SK-N-SH (cell line): ENCODE measurements at regions not wholly inside any gene's neighbourhood (a gene's known extent, or its start where the extent isn't known, plus 50 kb on each side); places are given as distances from the start of the nearest gene placed in this dataset.
"Not testable (repeated sequence)": the region's sequence is repeated elsewhere in the genome, so short reads cannot be mapped to it uniquely, and the experiment has no call there.

Source experiments
- CTCF ChIA-PET: fragments of 300-600, 350-600 bp; formaldehyde crosslinking; extraction: SDS; loops from one replicate; lab custom pipeline; 2021; lab: Yijun Ruan, JAX
- POLR2A ChIA-PET: fragments of 350-600 bp; sonication (Branson Sonifier 250); formaldehyde crosslinking; extraction: SDS; loops from one replicate; lab custom pipeline; 2020; ENCODE audit warnings: antibody characterized with exemption, inconsistent platforms; lab: Yijun Ruan, JAX
- DNase-seq: peaks from one replicate; pipeline ENCODE4 v3.0.0; 2012
- H2AFZ ChIP-seq: fragments of 200-600 bp; sonication (generic); 2 replicates; pipeline ENCODE4 v1.8.1; 2016; ENCODE audit warnings: antibody characterized with exemption, mild to moderate bottlenecking, low read depth
- H3F3A ChIP-seq: fragments of 200-600 bp; sonication (generic); replicated peaks from 2 replicates; pipeline ENCODE3; 2016; ENCODE audit warnings: antibody characterized with exemption, mild to moderate bottlenecking; ENCODE audit not compliant: insufficient read depth
- H3K27ac ChIP-seq, 2 experiments: fragments of 200-500 bp in 1 of 2; fragments of 200-600 bp in 1 of 2; sonication (Bioruptor generic) in 1 of 2; sonication (generic), shearing (Covaris generic) in 1 of 2; 2 replicates each; pipeline versions ENCODE4 v1.5.1 to v1.6.1; 2014 to 2016; ENCODE audit warnings: low read depth in 2 of 2, inconsistent platforms in 1 of 2, low read length in 1 of 2, mild to moderate bottlenecking in 1 of 2, mixed read lengths in 1 of 2
- H3K27me3 ChIP-seq: fragments of 200-600 bp; sonication (generic), shearing (Covaris generic); 2 replicates; pipeline ENCODE4 v1.6.1; 2016; ENCODE audit warnings: mixed run types; ENCODE audit not compliant: insufficient read depth
- H3K36me3 ChIP-seq, 2 experiments: fragments of 200-500 bp in 1 of 2; fragments of 200-600 bp in 1 of 2; sonication (Bioruptor generic) in 1 of 2; sonication (generic) in 1 of 2; replicated peaks in 1 of 2; 2 replicates each; pipeline versions ENCODE3 to v1.5.1; 2014 to 2016; ENCODE audit warnings: low read length in 1 of 2, mild to moderate bottlenecking in 1 of 2; ENCODE audit not compliant: insufficient read depth in 2 of 2, control insufficient read depth in 1 of 2
- H3K4me1 ChIP-seq, 2 experiments: fragments of 200-500 bp in 1 of 2; fragments of 200-600 bp in 1 of 2; sonication (Bioruptor generic) in 1 of 2; sonication (generic), shearing (Covaris generic) in 1 of 2; 2 replicates each; pipeline versions ENCODE4 v1.5.1 to v1.6.1; 2014 to 2016; ENCODE audit warnings: low read depth in 1 of 2, low read length in 1 of 2, mixed run types in 1 of 2; ENCODE audit not compliant: insufficient read depth in 2 of 2, control insufficient read depth in 1 of 2
- H3K4me2 ChIP-seq: fragments of 200-600 bp; sonication (generic), shearing (Covaris generic); 2 replicates; pipeline ENCODE4 v1.6.1; 2017; ENCODE audit warnings: mixed run types
- H3K4me3 ChIP-seq, 2 experiments: fragments of 200-500 bp in 1 of 2; fragments of 200-600 bp in 1 of 2; sonication (Bioruptor generic) in 1 of 2; sonication (generic), shearing (Covaris generic) in 1 of 2; 2 replicates each; pipeline versions ENCODE4 v1.5.1 to v1.8.1; 2014 to 2016; ENCODE audit warnings: low read depth in 2 of 2, inconsistent platforms in 1 of 2, low read length in 1 of 2, mild to moderate bottlenecking in 1 of 2, mixed read lengths in 1 of 2, moderate library complexity in 1 of 2
- H3K79me2 ChIP-seq: fragments of 200-600 bp; sonication (generic); 2 replicates; pipeline ENCODE4 v1.8.1; 2017; ENCODE audit warnings: mild to moderate bottlenecking; ENCODE audit not compliant: insufficient read depth
- H3K9ac ChIP-seq: fragments of 200-600 bp; sonication (generic); 2 replicates; pipeline ENCODE4 v1.6.1; 2017; ENCODE audit warnings: mixed run types
- H3K9me2 ChIP-seq: fragments of 200-600 bp; sonication (generic); 2 replicates; pipeline ENCODE4 v1.6.1; 2017; ENCODE audit warnings: mixed run types
- H3K9me3 ChIP-seq: fragments of 200-600 bp; sonication (generic); 2 replicates; pipeline ENCODE4 v1.6.1; 2017; ENCODE audit warnings: mixed run types, mild to moderate bottlenecking, moderate library complexity
- H4K20me1 ChIP-seq: fragments of 200-600 bp; sonication (generic); 2 replicates; pipeline ENCODE4 v1.6.1; 2017; ENCODE audit warnings: mild to moderate bottlenecking, mixed run types; ENCODE audit not compliant: insufficient read depth
- CHD2 ChIP-seq: fragments of 150-350 bp; IDR thresholded peaks from 2 replicates; pipeline ENCODE4 v1.6.1; 2018; ENCODE audit warnings: low read length; ENCODE audit not compliant: partially characterized antibody
- EZH2phosphoT487 ChIP-seq: fragments of 200-600 bp; sonication (generic); IDR thresholded peaks from 2 replicates; pipeline ENCODE4 v1.6.1; 2017; ENCODE audit warnings: low read depth, mixed run types, mild to moderate bottlenecking, antibody characterized with exemption, moderate library complexity, borderline replicate concordance
- FOSL2 ChIP-seq: IDR thresholded peaks from 2 replicates; pipeline ENCODE4 v1.4.0; 2012; ENCODE audit warnings: low read depth, mild to moderate bottlenecking, moderate library complexity, borderline replicate concordance
- NRF1 ChIP-seq: IDR thresholded peaks from 2 replicates; pipeline ENCODE4 v1.6.1; 2012; ENCODE audit warnings: low read depth, mild to moderate bottlenecking, low read length
- SMC3 ChIP-seq: IDR thresholded peaks from 2 replicates; pipeline ENCODE4 v1.6.1; 2012; ENCODE audit warnings: low read depth, low read length, improper control_type of control experiment
- TEAD4 ChIP-seq: IDR thresholded peaks from 2 replicates; pipeline ENCODE4 v1.4.0; 2012; ENCODE audit warnings: mild to moderate bottlenecking, borderline replicate concordance; ENCODE audit not compliant: insufficient read depth
- YY1 ChIP-seq: IDR thresholded peaks from 2 replicates; pipeline ENCODE4 v1.4.0; 2012; ENCODE audit warnings: low read depth, mild to moderate bottlenecking
- WGBS: methylation state at CpG from one replicate; pipeline ENCODE4 v1.1.6; 2017; ENCODE audit warnings: low lambda C conversion rate; 5-methylcytosine and 5-hydroxymethylcytosine counted together
- TF ChIP-seq, protein P1 (sequence below): IDR thresholded peaks from 2 replicates; pipeline ENCODE4 v1.4.0; 2012; ENCODE audit warnings: low read depth
- TF ChIP-seq, protein P2 (sequence below): fragments of 150-350 bp; IDR thresholded peaks from 2 replicates; pipeline ENCODE4 v1.6.1; 2016; ENCODE audit warnings: mild to moderate bottlenecking, low read depth, low read length

DNA sequence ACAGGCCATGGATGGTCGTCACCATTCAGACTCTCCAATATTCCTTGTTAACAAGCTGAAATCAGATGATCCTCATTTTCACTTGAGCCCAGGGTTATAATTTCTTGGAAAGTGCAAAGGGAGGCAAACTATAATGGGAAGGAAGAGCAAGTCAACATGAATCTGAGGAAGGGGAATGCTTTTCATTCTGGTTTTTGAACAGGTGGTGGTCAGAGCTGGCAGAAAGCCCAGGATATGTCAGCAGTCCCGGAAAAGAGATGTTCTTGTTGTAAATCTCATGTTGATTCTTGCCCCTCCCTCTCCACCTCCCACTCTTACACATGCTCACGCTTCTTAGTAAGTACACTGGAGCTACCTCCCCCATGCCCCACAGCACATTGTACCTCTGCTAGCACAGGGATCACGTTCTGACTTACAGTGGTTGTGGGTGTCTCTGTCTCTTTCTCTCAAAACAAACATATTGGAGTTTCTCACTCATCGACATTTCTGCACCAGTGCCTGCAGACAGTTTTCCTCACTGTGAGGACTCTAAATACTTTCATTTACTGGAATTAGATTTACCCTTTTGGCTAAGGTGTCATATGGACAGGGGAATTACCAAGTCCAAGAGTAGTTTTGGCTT, 77.6 kb downstream of the XCL2 start (continued):
- TF ChIP-seq SMC3 (no peak; the same call in 1 of the 2 replicates), CHD2 (no peak), YY1 (no peak), FOSL2 (no peak), NRF1 (peak; percentile 35; the same call in 1 of the 2 replicates), EZH2phosphoT487 (no peak), TEAD4 (no peak)
- TF ChIP-seq, protein P1, sequence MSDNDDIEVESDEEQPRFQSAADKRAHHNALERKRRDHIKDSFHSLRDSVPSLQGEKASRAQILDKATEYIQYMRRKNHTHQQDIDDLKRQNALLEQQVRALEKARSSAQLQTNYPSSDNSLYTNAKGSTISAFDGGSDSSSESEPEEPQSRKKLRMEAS, result peak; percentile 61
- TF ChIP-seq, protein P2, sequence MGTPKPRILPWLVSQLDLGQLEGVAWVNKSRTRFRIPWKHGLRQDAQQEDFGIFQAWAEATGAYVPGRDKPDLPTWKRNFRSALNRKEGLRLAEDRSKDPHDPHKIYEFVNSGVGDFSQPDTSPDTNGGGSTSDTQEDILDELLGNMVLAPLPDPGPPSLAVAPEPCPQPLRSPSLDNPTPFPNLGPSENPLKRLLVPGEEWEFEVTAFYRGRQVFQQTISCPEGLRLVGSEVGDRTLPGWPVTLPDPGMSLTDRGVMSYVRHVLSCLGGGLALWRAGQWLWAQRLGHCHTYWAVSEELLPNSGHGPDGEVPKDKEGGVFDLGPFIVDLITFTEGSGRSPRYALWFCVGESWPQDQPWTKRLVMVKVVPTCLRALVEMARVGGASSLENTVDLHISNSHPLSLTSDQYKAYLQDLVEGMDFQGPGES, result no peak

DNA sequence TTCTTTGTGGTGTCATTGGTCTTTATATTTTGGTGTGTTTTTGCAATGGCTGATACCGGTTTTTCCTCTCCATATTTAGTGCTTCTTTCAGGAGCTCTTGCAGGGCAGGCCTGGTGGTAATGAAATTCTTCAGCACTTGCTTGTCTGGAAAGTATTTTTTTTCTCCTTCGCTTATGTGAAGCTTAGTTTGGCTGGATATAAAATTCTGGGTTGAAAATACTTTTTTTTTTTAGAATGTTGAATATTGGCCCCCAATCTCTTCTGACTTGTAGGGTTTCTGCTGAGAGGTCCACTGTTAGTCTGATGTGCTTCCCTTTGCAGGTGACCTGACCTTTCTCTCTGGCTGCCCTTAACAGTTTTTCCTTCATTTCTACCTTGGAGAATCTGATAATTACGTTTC, 82.7 kb downstream of the XCL2 start:
- H3K79me2 ChIP-seq, H3K4me1 ChIP-seq, H3K27ac ChIP-seq, H3K9ac ChIP-seq, H3K36me3 ChIP-seq, H3K4me3 ChIP-seq, H4K20me1 ChIP-seq, H3K9me2 ChIP-seq, H2AFZ ChIP-seq, DNase-seq, CTCF ChIA-PET, H3F3A ChIP-seq, POLR2A ChIA-PET, H3K27me3 ChIP-seq, H3K4me2 ChIP-seq, H3K9me3 ChIP-seq: not testable (repeated sequence)
- 56% methylated on average over 3 of the region's 3 CpGs for WGBS

DNA sequence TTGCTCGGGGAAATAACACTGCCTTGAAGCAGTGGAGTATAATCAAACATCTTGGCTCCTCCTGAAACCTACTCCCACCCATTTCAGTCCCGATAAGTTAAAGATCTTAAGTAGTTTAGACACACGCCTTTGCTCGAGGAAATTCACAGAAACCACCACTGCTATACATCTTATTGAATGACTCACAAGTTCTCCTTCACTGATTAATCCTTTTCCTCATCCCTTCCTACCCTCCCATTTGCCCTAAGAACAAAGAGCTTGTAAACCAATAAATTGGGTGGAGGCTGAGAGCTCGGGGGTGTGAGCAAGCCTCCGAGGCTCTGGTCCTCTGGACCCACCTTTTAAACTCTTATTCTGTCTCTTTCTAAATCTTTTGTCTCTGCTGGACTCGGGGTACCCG, 86.5 kb downstream of the XCL2 start:
- 47% methylated on average over 8 of the region's 8 CpGs for WGBS
- Histone ChIP-seq H3K27ac (0 out of 4 replicates have a peak overlapping the region, but pooled peaks of 1 of the 2 experiments have one; percentile 17), H3K4me1 (peaks cover 2 to 15% of the 10 kb centered on the region in 2 experiments), H3F3A (peaks cover 16% of the 10 kb centered on the region)
- CTCF ChIA-PET, result interaction anchor here (0.8 kb wide), 1 partner anchor 17 kb away, joined by 4 read pairs; no protein-coding TSS in a partner anchor
- H3K9me2 ChIP-seq, H3K27me3 ChIP-seq, H3K4me2 ChIP-seq, H2AFZ ChIP-seq, H3K9ac ChIP-seq, H3K36me3 ChIP-seq, H3K4me3 ChIP-seq, POLR2A ChIA-PET, DNase-seq, H3K9me3 ChIP-seq, H4K20me1 ChIP-seq, H3K79me2 ChIP-seq: not testable (repeated sequence)
